Prostate gland (tissue), 2 donors: ENCODE measurements at regions not wholly inside any gene's neighbourhood (a gene's known extent, or its start where the extent isn't known, plus 50 kb on each side); places are given as distances from the start of the nearest gene placed in this dataset.

Source experiments
- DNase-seq: peaks from one replicate; pipeline ENCODE4 v3.0.0-alpha.2; 2019; ENCODE audit warnings: low spot score
- H3K27ac ChIP-seq, 2 donors: fragments of 200-600 bp; sonication (generic); 2 replicates each; pipeline ENCODE4 v1.5.1; 2017 to 2019
- H3K27me3 ChIP-seq: fragments of 200-600 bp; sonication (generic); replicated peaks from 2 replicates; pipeline ENCODE4 v1.5.1; 2019; ENCODE audit not compliant: insufficient read depth
- H3K36me3 ChIP-seq, 2 donors: fragments of 200-600 bp; sonication (generic); 1 replicate in 1 of 2; 2 replicates in 1 of 2; pipeline versions ENCODE4 v1.5.1 to v1.8.1; 2017 to 2019
- H3K4me1 ChIP-seq: fragments of 200-600 bp; sonication (generic); replicated peaks from 2 replicates; pipeline ENCODE4 v1.5.1; 2019
- H3K4me3 ChIP-seq, 2 donors: fragments of 200-600 bp; sonication (generic); 2 replicates each; pipeline ENCODE4 v1.5.1; 2017 to 2019
- H3K9me3 ChIP-seq: fragments of 200-600 bp; sonication (generic); 2 replicates; pipeline ENCODE4 v1.5.1; 2017
- POLR2A ChIP-seq: fragments of 450-650 bp; IDR thresholded peaks from one replicate; pipeline ENCODE4 v1.6.1; 2016; ENCODE audit warnings: antibody characterized with exemption, mild to moderate bottlenecking
- POLR2AphosphoS5 ChIP-seq: sonication (generic); formaldehyde crosslinking; IDR thresholded peaks from one replicate; pipeline ENCODE4 v1.6.1; 2017; ENCODE audit warnings: antibody characterized with exemption
- WGBS: methylation state at CpG from one replicate; pipeline ENCODE4 v1.1.5; 2018; 5-methylcytosine and 5-hydroxymethylcytosine counted together
- intact Hi-C: fragments of 100-400 bp; cut with DNase I; formaldehyde crosslinking; loops from one replicate; pipeline ENCODE4 v1.14.2; 2022
- TF ChIP-seq, protein P1 (sequence below), 4 experiments: fragments of 200-600 bp in 2 of 4; fragments of 450-650 bp in 2 of 4; sonication (generic) in 2 of 4; IDR thresholded peaks; 1 replicate in 3 of 4; 2 replicates in 1 of 4; pipeline ENCODE4 v1.5.1; 2016 to 2019; ENCODE audit warnings: antibody characterized with exemption in 4 of 4, mild to moderate bottlenecking in 2 of 4, moderate library complexity in 2 of 4

DNA sequence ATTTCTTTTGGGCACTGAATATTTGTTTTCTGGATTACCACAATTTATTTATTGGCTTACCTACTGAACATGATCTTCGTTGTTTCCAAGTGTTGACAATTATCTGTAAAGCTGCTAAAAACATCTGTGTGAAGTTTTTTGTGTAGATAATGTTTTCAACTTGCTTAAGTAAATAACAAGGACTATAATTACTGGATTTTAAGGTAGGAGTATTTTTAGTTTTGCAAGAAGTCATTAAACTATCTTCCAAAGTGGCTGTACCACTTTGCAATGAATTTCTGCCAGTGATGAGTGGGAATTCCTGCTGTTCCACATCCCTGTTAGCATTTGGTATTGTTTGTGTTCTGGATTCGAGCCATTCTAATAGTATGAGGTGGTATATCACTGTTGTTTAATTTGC, 702.2 kb downstream of the MECOM start:
- TF ChIP-seq, protein P1, sequence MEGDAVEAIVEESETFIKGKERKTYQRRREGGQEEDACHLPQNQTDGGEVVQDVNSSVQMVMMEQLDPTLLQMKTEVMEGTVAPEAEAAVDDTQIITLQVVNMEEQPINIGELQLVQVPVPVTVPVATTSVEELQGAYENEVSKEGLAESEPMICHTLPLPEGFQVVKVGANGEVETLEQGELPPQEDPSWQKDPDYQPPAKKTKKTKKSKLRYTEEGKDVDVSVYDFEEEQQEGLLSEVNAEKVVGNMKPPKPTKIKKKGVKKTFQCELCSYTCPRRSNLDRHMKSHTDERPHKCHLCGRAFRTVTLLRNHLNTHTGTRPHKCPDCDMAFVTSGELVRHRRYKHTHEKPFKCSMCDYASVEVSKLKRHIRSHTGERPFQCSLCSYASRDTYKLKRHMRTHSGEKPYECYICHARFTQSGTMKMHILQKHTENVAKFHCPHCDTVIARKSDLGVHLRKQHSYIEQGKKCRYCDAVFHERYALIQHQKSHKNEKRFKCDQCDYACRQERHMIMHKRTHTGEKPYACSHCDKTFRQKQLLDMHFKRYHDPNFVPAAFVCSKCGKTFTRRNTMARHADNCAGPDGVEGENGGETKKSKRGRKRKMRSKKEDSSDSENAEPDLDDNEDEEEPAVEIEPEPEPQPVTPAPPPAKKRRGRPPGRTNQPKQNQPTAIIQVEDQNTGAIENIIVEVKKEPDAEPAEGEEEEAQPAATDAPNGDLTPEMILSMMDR (IDR thresholded peaks at IDR 0.05) = no peak
- TF ChIP-seq POLR2A = no peak
- H3K27ac ChIP-seq = no peak overlapping the region
- H3K4me1 ChIP-seq = no peaks in the 10 kb centered on the region
- H3K27me3 ChIP-seq = no peaks in the 10 kb centered on the region
- H3K9me3 ChIP-seq = no peaks in the 10 kb centered on the region
- 59% methylated on average over 2 of the region's 2 CpGs for WGBS
- no peak for DNase-seq
- no peaks in the 10 kb centered on the region for H3K36me3 ChIP-seq
- intact Hi-C loops = no loop called here
- H3K4me3 ChIP-seq = no peak overlapping the region

DNA sequence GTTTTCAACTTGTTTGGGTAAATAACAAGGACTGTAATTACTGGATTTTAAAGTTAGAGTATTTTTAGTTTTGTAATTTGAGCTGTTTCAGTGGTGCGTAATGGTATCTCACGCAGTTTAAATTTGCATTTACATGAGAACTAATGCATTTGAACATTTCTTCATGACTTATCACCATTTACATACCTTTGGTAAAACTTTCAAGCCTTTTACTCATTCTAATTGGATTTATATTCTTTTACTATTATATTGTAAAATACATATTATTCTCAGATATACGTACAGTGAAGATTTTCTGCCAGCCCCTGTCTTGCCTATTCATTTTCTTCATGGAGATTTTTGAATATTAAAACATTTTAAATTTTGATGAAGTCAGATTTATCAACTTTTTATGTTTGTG, 703.8 kb downstream of the MECOM start:
- no peak for DNase-seq
- Histone ChIP-seq H3K36me3 (no peaks in the 10 kb centered on the region), H3K27ac (no peak overlapping the region), H3K4me3 (no peak overlapping the region), H3K27me3 (no peaks in the 10 kb centered on the region), H3K9me3 (no peaks in the 10 kb centered on the region), H3K4me1 (no peaks in the 10 kb centered on the region)
- TF ChIP-seq POLR2AphosphoS5 (no peak), POLR2A (no peak)
- TF ChIP-seq, protein P1 (IDR thresholded peaks at IDR 0.05) = no peak
- intact Hi-C loops = loop anchor here (10.0 kb wide), 1 partner anchor 705 kb away; the partner anchor contains the start of gene MECOM
- WGBS = 96% methylated on average over 3 of the region's 3 CpGs

DNA sequence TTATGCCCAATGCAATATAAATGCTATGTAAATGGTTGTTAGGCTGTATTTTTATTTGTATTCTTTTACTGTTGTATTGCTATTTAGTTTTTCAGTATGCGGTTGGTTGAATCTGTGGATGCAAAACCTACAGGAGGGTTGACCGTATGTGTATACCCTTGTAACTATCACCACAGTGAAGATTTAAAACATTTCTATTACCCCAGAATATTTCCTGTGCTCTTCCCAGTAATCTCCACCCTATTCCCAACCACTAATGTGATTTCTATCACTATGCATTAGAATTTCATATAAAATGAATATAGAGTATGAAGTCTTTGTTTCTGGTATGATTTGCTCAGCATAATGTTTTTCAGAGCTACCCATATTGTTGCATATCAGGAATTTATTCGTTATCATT, 705.0 kb downstream of the MECOM start:
- H3K9me3 ChIP-seq = no peaks in the 10 kb centered on the region
- H3K36me3 ChIP-seq = no peaks in the 10 kb centered on the region
- 75% methylated on average over 3 of the region's 3 CpGs for WGBS
- TF ChIP-seq, protein P1 (IDR thresholded peaks at IDR 0.05) = no peak
- no peak for TF ChIP-seq POLR2AphosphoS5
- no peak for TF ChIP-seq POLR2A
- intact Hi-C loops = loop anchor here (10.0 kb wide), 1 partner anchor 706 kb away; the partner anchor contains the start of gene MECOM
- H3K27me3 ChIP-seq = no peaks in the 10 kb centered on the region
- DNase-seq = no peak
- no peaks in the 10 kb centered on the region for H3K4me1 ChIP-seq
- no peak overlapping the region for H3K27ac ChIP-seq
- H3K4me3 ChIP-seq = no peak overlapping the region

GRCh38 chr3:168956076-168956475, 707.4 kb downstream of the MECOM start:
- Histone ChIP-seq H3K27ac (no peak overlapping the region), H3K9me3 (no peaks in the 10 kb centered on the region), H3K4me1 (no peaks in the 10 kb centered on the region), H3K27me3 (no peaks in the 10 kb centered on the region), H3K4me3 (no peak overlapping the region), H3K36me3 (no peaks in the 10 kb centered on the region)
- intact Hi-C loops = loop anchor here (10.0 kb wide), 1 partner anchor 709 kb away; the partner anchor contains the start of gene MECOM
- TF ChIP-seq POLR2A (no peak), POLR2AphosphoS5 (no peak)
- TF ChIP-seq, protein P1 (IDR thresholded peaks at IDR 0.05) = no peak
- WGBS = 46% methylated on average over 8 of the region's 8 CpGs
- DNase-seq = no peak

DNA sequence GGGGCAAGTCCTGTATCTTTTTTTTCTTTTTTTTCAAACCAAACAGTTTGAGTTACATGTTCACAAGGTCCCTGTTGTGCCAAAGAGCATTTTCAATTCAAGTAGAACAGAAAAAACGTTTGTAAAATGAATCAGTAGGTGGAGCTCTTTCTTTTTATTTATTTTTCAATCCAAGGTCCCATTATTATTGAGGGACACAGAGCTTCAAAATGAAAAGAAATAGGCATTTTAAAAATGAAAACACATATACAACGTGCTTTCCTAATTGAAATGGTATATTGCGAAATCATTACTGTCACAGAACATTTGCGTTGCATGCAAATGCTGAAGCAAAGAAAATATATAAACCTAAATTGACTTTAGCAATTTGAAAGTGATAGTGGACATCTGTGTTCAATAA, 711.0 kb downstream of the MECOM start:
- no peaks in the 10 kb centered on the region for H3K4me1 ChIP-seq
- intact Hi-C loops = loop anchor here (10.0 kb wide), 1 partner anchor 712 kb away; the partner anchor contains the start of gene MECOM
- H3K4me3 ChIP-seq = no peak overlapping the region
- H3K27ac ChIP-seq = no peak overlapping the region
- no peak for DNase-seq
- TF ChIP-seq POLR2A (no peak), POLR2AphosphoS5 (no peak)
- TF ChIP-seq, protein P1 (IDR thresholded peaks at IDR 0.05) = peak in 2 of 4 experiments; percentile 22 to 34
- no peaks in the 10 kb centered on the region for H3K9me3 ChIP-seq
- 26% methylated on average over 4 of the region's 4 CpGs for WGBS
- H3K27me3 ChIP-seq = no peaks in the 10 kb centered on the region
- H3K36me3 ChIP-seq = no peaks in the 10 kb centered on the region
